NCI-H510A (cell line): ENCODE measurements at regions not wholly inside any gene's neighbourhood (a gene's known extent, or its start where the extent isn't known, plus 50 kb on each side); places are given as distances from the start of the nearest gene placed in this dataset.
"Not testable (repeated sequence)": the region's sequence is repeated elsewhere in the genome, so short reads cannot be mapped to it uniquely, and the experiment has no call there.

Experiments used
- DNase-seq: peaks from one replicate; lab custom pipeline; 2025; lab: John Stamatoyannopoulos, UW

- DNase-seq = not testable (repeated sequence)
Measured at GRCh38 chr1:188749275-188749674, 1728.4 kb downstream of the BRINP3 start.

- DNase-seq = not testable (repeated sequence)
Measured at GRCh38 chr1:188752027-188752426, 1725.6 kb downstream of the BRINP3 start.

GRCh38 chr1:188757747-188758146, 1719.9 kb downstream of the BRINP3 start:
- not testable (repeated sequence) for DNase-seq

GRCh38 chr1:188761226-188761625, 1716.4 kb downstream of the BRINP3 start:
- DNase-seq = no peak

GRCh38 chr1:188762166-188762743, 1715.4 kb downstream of the BRINP3 start:
- no peak for DNase-seq

- DNase-seq = no peak
Measured at GRCh38 chr1:188763541-188763940, 1714.1 kb downstream of the BRINP3 start.

- DNase-seq = no peak
Measured at GRCh38 chr1:188769181-188769580, 1708.5 kb downstream of the BRINP3 start.

GRCh38 chr1:188769936-188770335, 1707.7 kb downstream of the BRINP3 start:
- no peak for DNase-seq

GRCh38 chr1:188778578-188778977, 1699.1 kb downstream of the BRINP3 start:
- no peak for DNase-seq

- DNase-seq = no peak
Measured at GRCh38 chr1:188782220-188782841, 1695.3 kb downstream of the BRINP3 start.

- DNase-seq = no peak
Measured at GRCh38 chr1:188794969-188795368, 1682.7 kb downstream of the BRINP3 start.

- DNase-seq = not testable (repeated sequence)
Measured at GRCh38 chr1:188812153-188812552, 1665.5 kb downstream of the BRINP3 start.

- not testable (repeated sequence) for DNase-seq
Measured at GRCh38 chr1:188812836-188813573, 1664.7 kb downstream of the BRINP3 start.

GRCh38 chr1:188817814-188818213, 1659.8 kb downstream of the BRINP3 start:
- no peak for DNase-seq

GRCh38 chr1:188822248-188822647, 1655.4 kb downstream of the BRINP3 start:
- DNase-seq = no peak

GRCh38 chr1:188825471-188825870, 1652.2 kb downstream of the BRINP3 start:
- DNase-seq = no peak

GRCh38 chr1:188826800-188827199, 1650.9 kb downstream of the BRINP3 start:
- DNase-seq = no peak

- no peak for DNase-seq
Measured at GRCh38 chr1:188827400-188827799, 1650.3 kb downstream of the BRINP3 start.

GRCh38 chr1:188841111-188841696, 1636.5 kb downstream of the BRINP3 start:
- DNase-seq = not testable (repeated sequence)

- DNase-seq = no peak
Measured at GRCh38 chr1:188846468-188846867, 1631.2 kb downstream of the BRINP3 start.

GRCh38 chr1:188857526-188858087, 1620.1 kb downstream of the BRINP3 start:
- DNase-seq = no peak

GRCh38 chr1:188867614-188868013, 1610.0 kb downstream of the BRINP3 start:
- DNase-seq = no peak
